ENCODE measurements at regions not wholly inside any gene's neighbourhood (a gene's known extent, or its start where the extent isn't known, plus 50 kb on each side); places are given as distances from the start of the nearest gene placed in this dataset.
A peak's percentile ranks its signal among the peaks of the same experiment; 100 is the strongest.
"Not testable (repeated sequence)": the region's sequence is repeated elsewhere in the genome, so short reads cannot be mapped to it uniquely, and the experiment has no call there.

DNA sequence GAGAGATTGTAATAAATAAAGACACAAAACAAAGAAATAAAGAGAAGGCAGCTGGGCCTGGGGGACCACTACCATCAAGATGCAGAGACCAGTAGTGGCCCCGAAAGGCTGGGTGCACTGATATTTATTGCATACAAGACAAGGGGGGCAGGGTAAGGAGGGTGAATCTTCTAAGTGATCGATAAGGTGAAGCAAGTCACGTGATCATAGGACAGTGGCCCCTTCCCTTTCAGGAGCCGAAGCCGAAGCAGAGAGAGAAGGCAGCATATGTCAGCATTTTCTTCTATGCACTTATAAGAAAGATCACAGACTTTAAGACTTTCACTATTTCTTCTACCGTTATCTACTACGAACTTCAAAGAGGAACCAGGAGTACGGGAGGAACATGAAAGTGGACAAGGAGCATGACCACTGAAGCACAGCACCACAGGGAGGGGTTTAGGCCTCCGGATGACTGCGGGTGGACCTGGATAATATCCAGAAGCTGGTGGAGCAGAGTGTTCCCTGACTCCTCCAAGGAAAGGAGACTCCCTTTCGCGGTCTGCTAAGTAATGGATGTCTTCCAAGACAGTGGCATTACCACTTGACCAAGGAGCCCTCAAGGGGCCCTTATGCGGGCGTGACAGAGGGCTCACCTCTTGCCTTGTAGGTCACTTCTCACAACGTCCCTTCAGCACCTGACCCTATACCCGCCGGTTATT, 126.4 kb downstream of the RBM46 start:
- peak; percentile 46 for DNase-seq (ENCODE audit: low read depth)
- in situ Hi-C loops (cut with HindIII; ENCODE audit: low pct_unique_long_range_greater_than_20kb, low sequenced_read_pairs) = not testable (repeated sequence)

DNA sequence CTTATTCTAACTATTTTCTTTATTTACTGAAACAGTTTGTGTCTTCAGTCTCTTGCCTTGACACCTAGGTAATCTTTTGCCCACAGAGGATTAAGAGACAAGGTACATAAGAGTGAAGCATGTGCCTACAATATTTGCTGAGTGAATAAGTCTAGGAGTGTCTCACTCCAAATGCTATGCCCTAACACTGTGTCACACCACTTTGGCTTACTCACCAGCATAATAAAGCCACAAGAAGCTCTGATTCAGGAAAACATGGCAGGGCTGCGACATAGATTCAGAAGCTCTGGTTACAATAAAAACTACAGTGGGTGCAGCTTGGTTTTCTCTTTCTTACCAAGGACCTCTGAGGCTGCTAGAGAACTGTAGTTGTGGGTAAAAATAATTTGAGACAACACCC, 127.1 kb downstream of the RBM46 start:
- peak; percentile 58 for DNase-seq (ENCODE audit: low read depth)
- in situ Hi-C loops (cut with HindIII; ENCODE audit: low pct_unique_long_range_greater_than_20kb, low sequenced_read_pairs) = no loop called here

DNA sequence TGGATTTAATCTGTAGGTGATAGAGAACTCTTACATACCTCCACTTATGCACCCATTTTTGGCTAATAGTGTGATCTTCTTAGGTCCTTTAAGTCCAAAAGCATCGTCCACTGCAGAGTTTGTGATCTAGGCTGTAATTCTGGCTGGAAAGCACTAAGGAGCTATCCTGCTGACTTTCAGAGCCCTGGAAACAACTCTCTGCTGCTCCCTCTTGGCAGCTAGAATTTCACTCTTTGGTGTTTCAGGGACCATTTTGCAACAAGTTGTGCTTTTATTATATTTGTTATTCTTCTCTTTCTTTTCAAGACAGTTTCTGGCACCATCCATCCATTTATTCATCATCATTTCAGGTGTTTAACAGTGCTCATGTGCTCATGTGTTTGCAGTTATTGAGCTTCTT, 130.0 kb downstream of the RBM46 start:
- in situ Hi-C loops (cut with HindIII; ENCODE audit: low pct_unique_long_range_greater_than_20kb, low sequenced_read_pairs) = no loop called here
- no peak for DNase-seq (ENCODE audit: low read depth)

DNA sequence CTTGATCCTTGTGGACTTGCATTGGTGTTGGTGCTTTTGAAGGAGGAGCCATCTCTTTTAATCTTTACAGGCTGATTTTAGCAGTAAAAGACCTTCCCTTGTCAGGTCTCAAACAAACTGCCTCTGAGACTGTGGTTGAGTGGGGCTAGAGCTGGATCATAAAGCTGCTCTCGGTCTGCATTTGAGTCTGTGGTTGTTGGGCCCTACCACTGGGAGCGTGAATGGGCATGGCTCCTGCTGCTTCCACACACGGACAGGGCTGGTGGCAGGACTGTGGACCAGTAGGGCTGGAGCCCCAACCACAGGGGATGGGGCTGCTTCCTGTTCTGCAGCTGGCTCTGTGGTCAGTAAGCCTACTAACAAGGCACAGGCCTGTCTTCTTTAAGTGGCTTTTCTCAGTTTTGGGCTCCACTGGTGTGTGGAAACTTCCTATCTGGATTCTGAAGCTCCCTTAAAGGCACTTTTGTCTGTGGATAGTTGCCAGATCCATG, 130.6 kb downstream of the RBM46 start:
- in situ Hi-C loops (cut with HindIII; ENCODE audit: low pct_unique_long_range_greater_than_20kb, low sequenced_read_pairs) = no loop called here

GRCh38 chr4:154916068-154916467, 135.0 kb downstream of the RBM46 start:
- in situ Hi-C loops (cut with HindIII; ENCODE audit: low pct_unique_long_range_greater_than_20kb, low sequenced_read_pairs) = no loop called here
- peak; percentile 6 for DNase-seq (ENCODE audit: low read depth)

More for the DNA sequence above, 130.6 kb downstream of the RBM46 start:
- DNase-seq (ENCODE audit: low read depth) = no peak

GRCh38 chr4:154927126-154927680, 146.1 kb downstream of the RBM46 start:
- in situ Hi-C loops (cut with HindIII; ENCODE audit: low pct_unique_long_range_greater_than_20kb, low sequenced_read_pairs) = no loop called here
- DNase-seq (ENCODE audit: low read depth) = no peak

DNA sequence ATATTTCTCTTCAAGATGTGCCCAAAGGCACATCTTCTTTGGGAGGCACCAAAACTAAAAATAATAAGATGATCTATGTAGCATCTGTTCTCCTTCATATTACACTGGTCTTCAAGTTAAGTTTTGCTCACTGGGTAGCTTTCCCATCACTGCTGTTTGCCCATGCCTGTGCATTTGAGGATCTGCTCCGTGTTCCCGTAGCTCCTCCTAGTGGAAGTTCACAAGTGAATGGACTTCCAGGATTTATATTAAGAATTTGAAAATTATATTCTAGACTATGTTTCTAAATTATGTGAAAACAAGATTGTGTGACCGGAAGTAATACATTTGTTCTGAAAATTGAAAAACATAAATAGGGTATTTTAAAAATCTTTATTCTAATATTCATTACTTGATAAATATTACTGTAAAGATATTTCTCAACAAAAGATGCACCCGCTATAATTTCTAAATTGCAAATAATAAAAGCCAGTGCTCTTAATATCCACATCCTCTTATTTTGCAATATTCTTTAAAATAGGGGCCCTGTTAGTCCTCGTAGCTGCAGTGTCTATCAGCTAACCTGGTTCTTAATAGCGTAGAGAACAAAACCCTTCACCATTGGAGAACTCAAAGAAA, 147.7 kb downstream of the RBM46 start:
- DNase-seq (ENCODE audit: low read depth) = peak; percentile 1
- in situ Hi-C loops (cut with HindIII; ENCODE audit: low pct_unique_long_range_greater_than_20kb, low sequenced_read_pairs) = no loop called here

GRCh38 chr4:154936873-154937272, 155.8 kb downstream of the RBM46 start:
- no peak for DNase-seq (ENCODE audit: low read depth)
- in situ Hi-C loops (cut with HindIII; ENCODE audit: low pct_unique_long_range_greater_than_20kb, low sequenced_read_pairs) = no loop called here

- DNase-seq (ENCODE audit: low read depth) = no peak
- in situ Hi-C loops (cut with HindIII; ENCODE audit: low pct_unique_long_range_greater_than_20kb, low sequenced_read_pairs) = no loop called here
These were observed 158.8 kb downstream of the RBM46 start for GRCh38 chr4:154939851-154940250.

GRCh38 chr4:154942176-154942575, 161.1 kb downstream of the RBM46 start:
- in situ Hi-C loops (cut with HindIII; ENCODE audit: low pct_unique_long_range_greater_than_20kb, low sequenced_read_pairs) = no loop called here
- no peak for DNase-seq (ENCODE audit: low read depth)

DNA sequence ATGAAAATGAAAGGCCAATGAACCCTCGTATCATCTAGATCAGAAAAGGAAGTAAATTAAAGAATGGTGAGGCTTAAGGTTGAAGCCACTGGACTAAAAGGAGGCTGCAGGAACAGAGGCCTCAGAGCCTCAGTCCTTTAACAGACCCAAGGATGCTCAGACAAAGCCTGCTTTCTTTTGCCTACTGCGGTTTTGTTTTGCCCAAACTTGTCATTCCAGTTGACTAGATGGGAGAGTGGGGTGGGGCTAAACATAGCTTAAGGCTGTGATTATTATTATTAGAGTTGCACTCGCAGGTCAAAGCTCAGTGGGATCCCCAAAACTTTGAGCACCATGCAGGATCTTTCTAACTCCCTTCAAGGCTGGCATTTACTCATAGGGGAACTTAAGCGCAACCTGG, 163.9 kb downstream of the RBM46 start:
- in situ Hi-C loops (cut with HindIII; ENCODE audit: low pct_unique_long_range_greater_than_20kb, low sequenced_read_pairs) = no loop called here
- DNase-seq (ENCODE audit: low read depth) = no peak

- in situ Hi-C loops (cut with HindIII; ENCODE audit: low pct_unique_long_range_greater_than_20kb, low sequenced_read_pairs) = no loop called here
- DNase-seq (ENCODE audit: low read depth) = no peak
These were observed 165.0 kb downstream of the RBM46 start for GRCh38 chr4:154946113-154946512.

DNA sequence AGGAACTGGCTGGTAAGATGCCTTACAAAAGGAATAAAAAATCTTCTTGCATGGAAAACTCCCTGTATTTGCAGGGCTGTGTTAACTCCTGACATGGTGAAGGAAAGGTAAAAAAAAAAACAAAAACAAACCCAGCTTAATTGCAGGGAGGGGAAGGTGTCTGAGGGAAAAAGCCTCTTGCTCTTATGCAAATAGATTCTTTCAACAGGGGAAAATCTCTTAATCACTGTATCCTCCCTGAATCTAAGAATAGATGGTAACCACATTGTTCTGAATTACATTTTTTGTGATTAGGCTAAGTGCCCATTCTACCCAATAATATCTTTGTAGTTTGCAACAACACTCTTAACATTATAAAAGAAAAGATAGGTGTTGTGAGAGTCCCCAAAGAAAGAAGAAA, 172.6 kb downstream of the RBM46 start:
- in situ Hi-C loops (cut with HindIII; ENCODE audit: low pct_unique_long_range_greater_than_20kb, low sequenced_read_pairs) = no loop called here
- DNase-seq (ENCODE audit: low read depth) = no peak

- in situ Hi-C loops (cut with HindIII; ENCODE audit: low pct_unique_long_range_greater_than_20kb, low sequenced_read_pairs) = no loop called here
- no peak for DNase-seq (ENCODE audit: low read depth)
These were observed 173.0 kb downstream of the RBM46 start for GRCh38 chr4:154954117-154954516.

- DNase-seq (ENCODE audit: low read depth) = no peak
- in situ Hi-C loops (cut with HindIII; ENCODE audit: low pct_unique_long_range_greater_than_20kb, low sequenced_read_pairs) = no loop called here
These were observed 177.0 kb downstream of the RBM46 start for GRCh38 chr4:154958121-154958520.

DNA sequence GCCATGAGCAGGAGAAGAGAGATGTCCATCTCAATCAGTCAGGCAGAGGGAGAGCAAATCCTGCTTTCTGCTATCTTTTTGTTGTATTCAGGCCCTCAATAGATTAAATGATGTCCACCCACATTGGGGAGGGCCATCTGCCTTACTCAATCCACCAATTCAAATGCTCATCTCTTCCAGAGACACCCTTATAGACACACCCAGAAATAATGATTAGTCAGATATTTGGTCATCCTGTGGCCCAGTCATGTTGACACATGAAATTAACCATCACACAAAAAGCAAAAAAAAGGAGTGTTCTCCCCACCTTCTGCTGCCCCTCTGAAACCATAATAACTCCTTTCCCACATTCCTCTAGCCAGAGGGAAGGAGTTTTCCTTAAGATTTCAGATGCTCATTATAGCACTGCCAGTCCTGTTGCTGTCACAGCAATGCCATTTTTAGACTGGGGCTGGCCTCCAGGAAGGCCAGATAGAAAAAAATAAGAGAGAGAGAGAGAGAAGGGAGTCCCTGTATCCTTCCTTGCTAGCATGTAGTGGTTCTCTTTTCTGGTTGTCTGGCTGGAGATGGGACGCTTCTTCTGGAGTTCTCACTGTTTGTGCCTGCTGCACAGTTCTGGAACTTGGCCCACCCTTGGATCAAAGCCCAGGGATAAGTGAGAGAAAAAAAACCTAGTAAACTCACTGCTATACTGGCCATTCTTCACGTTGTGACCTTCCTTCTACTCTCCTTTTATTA, 177.7 kb downstream of the RBM46 start:
- DNase-seq (ENCODE audit: low read depth) = no peak
- in situ Hi-C loops (cut with HindIII; ENCODE audit: low pct_unique_long_range_greater_than_20kb, low sequenced_read_pairs) = no loop called here

GRCh38 chr4:154959756-154960155, 178.7 kb downstream of the RBM46 start:
- in situ Hi-C loops (cut with HindIII; ENCODE audit: low pct_unique_long_range_greater_than_20kb, low sequenced_read_pairs) = no loop called here

GRCh38 chr4:154960476-154960875, 179.4 kb downstream of the RBM46 start:
- DNase-seq (ENCODE audit: low read depth) = no peak
- in situ Hi-C loops (cut with HindIII; ENCODE audit: low pct_unique_long_range_greater_than_20kb, low sequenced_read_pairs) = no loop called here

More at GRCh38 chr4:154959756-154960155, 178.7 kb downstream of the RBM46 start:
- DNase-seq (ENCODE audit: low read depth) = no peak

GRCh38 chr4:154961263-154961662, 180.2 kb downstream of the RBM46 start:
- in situ Hi-C loops (cut with HindIII; ENCODE audit: low pct_unique_long_range_greater_than_20kb, low sequenced_read_pairs) = no loop called here
- DNase-seq (ENCODE audit: low read depth) = no peak

Measured in Caki2 (cell line).